A172 (cell line): ENCODE measurements at regions not wholly inside any gene's neighbourhood (a gene's known extent, or its start where the extent isn't known, plus 50 kb on each side); places are given as distances from the start of the nearest gene placed in this dataset.
"Not testable (repeated sequence)": the region's sequence is repeated elsewhere in the genome, so short reads cannot be mapped to it uniquely, and the experiment has no call there.

ENCODE experiments used
- DNase-seq: peaks from one replicate; pipeline ENCODE4 v3.0.0-alpha.2; 2015; ENCODE audit warnings: low spot score

- no peak for DNase-seq
Observed at GRCh38 chr2:7676714-7677113, 759.5 kb downstream of the RNF144A start.

- no peak for DNase-seq
Observed at GRCh38 chr2:7681881-7682461, 764.8 kb downstream of the RNF144A start.

- DNase-seq: no peak
Observed at GRCh38 chr2:7683196-7683595, 766.0 kb downstream of the RNF144A start.

- DNase-seq: no peak
Observed at GRCh38 chr2:7683708-7684107, 766.5 kb downstream of the RNF144A start.

GRCh38 chr2:7685342-7686015, 768.3 kb downstream of the RNF144A start:
- DNase-seq: peak; percentile 58

- DNase-seq: no peak
Observed at GRCh38 chr2:7686016-7686385, 768.8 kb downstream of the RNF144A start.

- no peak for DNase-seq
Observed at GRCh38 chr2:7691961-7692656, 774.9 kb downstream of the RNF144A start.

- DNase-seq: peak; percentile 30
Observed at GRCh38 chr2:7692657-7693161, 775.5 kb downstream of the RNF144A start.

GRCh38 chr2:7693246-7694075, 776.2 kb downstream of the RNF144A start:
- DNase-seq: no peak

- DNase-seq: no peak
Observed at GRCh38 chr2:7694076-7694985, 777.1 kb downstream of the RNF144A start.

- not testable (repeated sequence) for DNase-seq
Observed at GRCh38 chr2:7696556-7696955, 779.3 kb downstream of the RNF144A start.

- DNase-seq: no peak
Observed at GRCh38 chr2:7697052-7697451, 779.8 kb downstream of the RNF144A start.

- no peak for DNase-seq
Observed at GRCh38 chr2:7701791-7702190, 784.6 kb downstream of the RNF144A start.

GRCh38 chr2:7703048-7703447, 785.8 kb downstream of the RNF144A start:
- DNase-seq: no peak

GRCh38 chr2:7703543-7704144, 786.4 kb downstream of the RNF144A start:
- DNase-seq: no peak

GRCh38 chr2:7704296-7704865, 787.2 kb downstream of the RNF144A start:
- DNase-seq: no peak

- peak; percentile 30 for DNase-seq
Observed at GRCh38 chr2:7706791-7707190, 789.6 kb downstream of the RNF144A start.

- DNase-seq: peak; percentile 88
Observed at GRCh38 chr2:7707723-7708122, 790.5 kb downstream of the RNF144A start.

GRCh38 chr2:7709907-7710306, 792.7 kb downstream of the RNF144A start:
- DNase-seq: peak; percentile 33

- DNase-seq: no peak
Observed at GRCh38 chr2:7711167-7711566, 794.0 kb downstream of the RNF144A start.
